ENCODE measurements at regions not wholly inside any gene's neighbourhood (a gene's known extent, or its start where the extent isn't known, plus 50 kb on each side); places are given as distances from the start of the nearest gene placed in this dataset.

- Histone ChIP-seq H3K4me2 (0 out of 2 replicates have a peak overlapping the region, but pooled peaks have one; percentile 1), H3F3A (replicated peaks; ENCODE audit: insufficient read depth) (peaks cover 6% of the 10 kb centered on the region), H3K9me3 (no peaks in the 10 kb centered on the region), H2AFZ (ENCODE audit: low read depth) (no peak overlapping the region), H3K4me3 (ENCODE audit: low read depth in 2 of 2, low read length in 1 of 2) (no peak overlapping the region), H3K36me3 (replicated peaks in 1 of 2; ENCODE audit: control insufficient read depth in 1 of 2, insufficient read depth in 2 of 2, low read length in 1 of 2) (no peaks in the 10 kb centered on the region), H3K79me2 (ENCODE audit: insufficient read depth) (no peaks in the 10 kb centered on the region), H3K4me1 (ENCODE audit: control insufficient read depth in 1 of 2, insufficient read depth in 2 of 2, low read depth in 1 of 2, low read length in 1 of 2) (no peaks in the 10 kb centered on the region), H3K9ac (no peak overlapping the region), H4K20me1 (ENCODE audit: insufficient read depth) (no peaks in the 10 kb centered on the region), H3K27me3 (ENCODE audit: insufficient read depth) (no peaks in the 10 kb centered on the region), H3K27ac (ENCODE audit: low read depth in 2 of 2, low read length in 1 of 2) (peak overlapping the region in 1 of 2 experiments; percentile 19; a peak in 1 of 4 replicates), H3K9me2 (no peaks in the 10 kb centered on the region)
- TF ChIP-seq RFX5 (IDR thresholded peaks at IDR 0.05; ENCODE audit: low read length) (no peak), ZBTB33 (IDR thresholded peaks at IDR 0.05; ENCODE audit: borderline replicate concordance, low read depth) (no peak), NFIC (IDR thresholded peaks at IDR 0.05; ENCODE audit: borderline replicate concordance) (no peak), RCOR1 (IDR thresholded peaks at IDR 0.05; ENCODE audit: low read length) (no peak), MXI1 (IDR thresholded peaks at IDR 0.05; ENCODE audit: low read depth, low read length) (no peak), FOXM1 (IDR thresholded peaks at IDR 0.05; ENCODE audit: low read depth) (no peak), EZH2phosphoT487 (IDR thresholded peaks at IDR 0.05; ENCODE audit: borderline replicate concordance, low read depth) (no peak), YY1 (IDR thresholded peaks at IDR 0.05; ENCODE audit: low read depth) (no peak), NRF1 (IDR thresholded peaks at IDR 0.05; ENCODE audit: low read depth, low read length) (no peak), EP300 (IDR thresholded peaks at IDR 0.05; ENCODE audit: borderline replicate concordance in 1 of 2, low read depth in 1 of 2, low read length in 1 of 2) (0 out of 4 replicates have a peak, but pooled peaks of 1 of the 2 experiments have one; percentile 18), FOSL2 (IDR thresholded peaks at IDR 0.05; ENCODE audit: borderline replicate concordance, low read depth) (0 out of 2 replicates have a peak, but pooled peaks have one; percentile 2), GATA2 (CRISPR knock-in tag; IDR thresholded peaks at IDR 0.05) (no peak), MEF2A (IDR thresholded peaks at IDR 0.05; ENCODE audit: borderline replicate concordance, low read depth) (no peak), FOXJ3 (CRISPR knock-in tag; IDR thresholded peaks at IDR 0.05) (no peak), RXRA (IDR thresholded peaks at IDR 0.05; ENCODE audit: borderline replicate concordance, low read depth) (no peak), TCF12 (IDR thresholded peaks at IDR 0.05) (no peak)
- TF ChIP-seq, protein P1, sequence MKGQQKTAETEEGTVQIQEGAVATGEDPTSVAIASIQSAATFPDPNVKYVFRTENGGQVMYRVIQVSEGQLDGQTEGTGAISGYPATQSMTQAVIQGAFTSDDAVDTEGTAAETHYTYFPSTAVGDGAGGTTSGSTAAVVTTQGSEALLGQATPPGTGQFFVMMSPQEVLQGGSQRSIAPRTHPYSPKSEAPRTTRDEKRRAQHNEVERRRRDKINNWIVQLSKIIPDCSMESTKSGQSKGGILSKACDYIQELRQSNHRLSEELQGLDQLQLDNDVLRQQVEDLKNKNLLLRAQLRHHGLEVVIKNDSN (IDR thresholded peaks at IDR 0.05; ENCODE audit: borderline replicate concordance, low read depth), result no peak
- TF ChIP-seq, protein P2, sequence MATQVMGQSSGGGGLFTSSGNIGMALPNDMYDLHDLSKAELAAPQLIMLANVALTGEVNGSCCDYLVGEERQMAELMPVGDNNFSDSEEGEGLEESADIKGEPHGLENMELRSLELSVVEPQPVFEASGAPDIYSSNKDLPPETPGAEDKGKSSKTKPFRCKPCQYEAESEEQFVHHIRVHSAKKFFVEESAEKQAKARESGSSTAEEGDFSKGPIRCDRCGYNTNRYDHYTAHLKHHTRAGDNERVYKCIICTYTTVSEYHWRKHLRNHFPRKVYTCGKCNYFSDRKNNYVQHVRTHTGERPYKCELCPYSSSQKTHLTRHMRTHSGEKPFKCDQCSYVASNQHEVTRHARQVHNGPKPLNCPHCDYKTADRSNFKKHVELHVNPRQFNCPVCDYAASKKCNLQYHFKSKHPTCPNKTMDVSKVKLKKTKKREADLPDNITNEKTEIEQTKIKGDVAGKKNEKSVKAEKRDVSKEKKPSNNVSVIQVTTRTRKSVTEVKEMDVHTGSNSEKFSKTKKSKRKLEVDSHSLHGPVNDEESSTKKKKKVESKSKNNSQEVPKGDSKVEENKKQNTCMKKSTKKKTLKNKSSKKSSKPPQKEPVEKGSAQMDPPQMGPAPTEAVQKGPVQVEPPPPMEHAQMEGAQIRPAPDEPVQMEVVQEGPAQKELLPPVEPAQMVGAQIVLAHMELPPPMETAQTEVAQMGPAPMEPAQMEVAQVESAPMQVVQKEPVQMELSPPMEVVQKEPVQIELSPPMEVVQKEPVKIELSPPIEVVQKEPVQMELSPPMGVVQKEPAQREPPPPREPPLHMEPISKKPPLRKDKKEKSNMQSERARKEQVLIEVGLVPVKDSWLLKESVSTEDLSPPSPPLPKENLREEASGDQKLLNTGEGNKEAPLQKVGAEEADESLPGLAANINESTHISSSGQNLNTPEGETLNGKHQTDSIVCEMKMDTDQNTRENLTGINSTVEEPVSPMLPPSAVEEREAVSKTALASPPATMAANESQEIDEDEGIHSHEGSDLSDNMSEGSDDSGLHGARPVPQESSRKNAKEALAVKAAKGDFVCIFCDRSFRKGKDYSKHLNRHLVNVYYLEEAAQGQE (IDR thresholded peaks at IDR 0.05; ENCODE audit: low read depth, low read length), result no peak
- TF ChIP-seq, protein P3, sequence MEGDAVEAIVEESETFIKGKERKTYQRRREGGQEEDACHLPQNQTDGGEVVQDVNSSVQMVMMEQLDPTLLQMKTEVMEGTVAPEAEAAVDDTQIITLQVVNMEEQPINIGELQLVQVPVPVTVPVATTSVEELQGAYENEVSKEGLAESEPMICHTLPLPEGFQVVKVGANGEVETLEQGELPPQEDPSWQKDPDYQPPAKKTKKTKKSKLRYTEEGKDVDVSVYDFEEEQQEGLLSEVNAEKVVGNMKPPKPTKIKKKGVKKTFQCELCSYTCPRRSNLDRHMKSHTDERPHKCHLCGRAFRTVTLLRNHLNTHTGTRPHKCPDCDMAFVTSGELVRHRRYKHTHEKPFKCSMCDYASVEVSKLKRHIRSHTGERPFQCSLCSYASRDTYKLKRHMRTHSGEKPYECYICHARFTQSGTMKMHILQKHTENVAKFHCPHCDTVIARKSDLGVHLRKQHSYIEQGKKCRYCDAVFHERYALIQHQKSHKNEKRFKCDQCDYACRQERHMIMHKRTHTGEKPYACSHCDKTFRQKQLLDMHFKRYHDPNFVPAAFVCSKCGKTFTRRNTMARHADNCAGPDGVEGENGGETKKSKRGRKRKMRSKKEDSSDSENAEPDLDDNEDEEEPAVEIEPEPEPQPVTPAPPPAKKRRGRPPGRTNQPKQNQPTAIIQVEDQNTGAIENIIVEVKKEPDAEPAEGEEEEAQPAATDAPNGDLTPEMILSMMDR (IDR thresholded peaks at IDR 0.05), result no peak
- TF ChIP-seq, protein P4, sequence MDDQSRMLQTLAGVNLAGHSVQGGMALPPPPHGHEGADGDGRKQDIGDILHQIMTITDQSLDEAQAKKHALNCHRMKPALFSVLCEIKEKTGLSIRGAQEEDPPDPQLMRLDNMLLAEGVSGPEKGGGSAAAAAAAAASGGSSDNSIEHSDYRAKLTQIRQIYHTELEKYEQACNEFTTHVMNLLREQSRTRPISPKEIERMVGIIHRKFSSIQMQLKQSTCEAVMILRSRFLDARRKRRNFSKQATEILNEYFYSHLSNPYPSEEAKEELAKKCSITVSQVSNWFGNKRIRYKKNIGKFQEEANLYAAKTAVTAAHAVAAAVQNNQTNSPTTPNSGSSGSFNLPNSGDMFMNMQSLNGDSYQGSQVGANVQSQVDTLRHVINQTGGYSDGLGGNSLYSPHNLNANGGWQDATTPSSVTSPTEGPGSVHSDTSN (IDR thresholded peaks at IDR 0.05), result 0 out of 2 replicates have a peak, but pooled peaks have one; percentile 17
- TF ChIP-seq, protein P5, sequence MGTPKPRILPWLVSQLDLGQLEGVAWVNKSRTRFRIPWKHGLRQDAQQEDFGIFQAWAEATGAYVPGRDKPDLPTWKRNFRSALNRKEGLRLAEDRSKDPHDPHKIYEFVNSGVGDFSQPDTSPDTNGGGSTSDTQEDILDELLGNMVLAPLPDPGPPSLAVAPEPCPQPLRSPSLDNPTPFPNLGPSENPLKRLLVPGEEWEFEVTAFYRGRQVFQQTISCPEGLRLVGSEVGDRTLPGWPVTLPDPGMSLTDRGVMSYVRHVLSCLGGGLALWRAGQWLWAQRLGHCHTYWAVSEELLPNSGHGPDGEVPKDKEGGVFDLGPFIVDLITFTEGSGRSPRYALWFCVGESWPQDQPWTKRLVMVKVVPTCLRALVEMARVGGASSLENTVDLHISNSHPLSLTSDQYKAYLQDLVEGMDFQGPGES (IDR thresholded peaks at IDR 0.05; ENCODE audit: low read depth, low read length), result no peak
- ChIA-PET POLR2A (no interaction called here), CTCF (no interaction called here)
- DNase-seq, result no peak
Measured at GRCh38 chr4:73690051-73690738, 50.2 kb upstream of the CXCL8 start.
